ENCODE measurements at regions not wholly inside any gene's neighbourhood (a gene's known extent, or its start where the extent isn't known, plus 50 kb on each side); places are given as distances from the start of the nearest gene placed in this dataset.

DNA sequence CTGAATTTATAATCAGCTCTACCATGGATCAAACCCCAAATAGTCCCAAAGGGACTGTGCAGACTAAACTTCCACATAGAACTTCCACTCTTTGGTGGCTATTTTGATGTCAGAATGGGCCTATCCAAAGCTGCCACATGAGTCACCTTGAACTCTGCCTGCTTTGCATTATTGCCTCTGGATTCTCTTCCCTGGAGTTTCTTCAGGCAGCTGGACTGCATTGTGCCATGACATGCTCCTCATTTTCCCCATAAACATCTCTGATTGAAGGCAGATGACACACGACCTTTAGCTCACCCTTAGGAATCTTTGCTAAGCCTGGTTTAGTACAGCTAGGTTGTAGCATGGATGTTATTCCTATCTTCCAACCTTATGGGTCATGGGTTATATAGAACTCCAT is 251.7 kb downstream of the FZD1 start:
- no peak for DNase-seq (ENCODE audit: extremely low read depth, low read depth, low spot score)

DNA sequence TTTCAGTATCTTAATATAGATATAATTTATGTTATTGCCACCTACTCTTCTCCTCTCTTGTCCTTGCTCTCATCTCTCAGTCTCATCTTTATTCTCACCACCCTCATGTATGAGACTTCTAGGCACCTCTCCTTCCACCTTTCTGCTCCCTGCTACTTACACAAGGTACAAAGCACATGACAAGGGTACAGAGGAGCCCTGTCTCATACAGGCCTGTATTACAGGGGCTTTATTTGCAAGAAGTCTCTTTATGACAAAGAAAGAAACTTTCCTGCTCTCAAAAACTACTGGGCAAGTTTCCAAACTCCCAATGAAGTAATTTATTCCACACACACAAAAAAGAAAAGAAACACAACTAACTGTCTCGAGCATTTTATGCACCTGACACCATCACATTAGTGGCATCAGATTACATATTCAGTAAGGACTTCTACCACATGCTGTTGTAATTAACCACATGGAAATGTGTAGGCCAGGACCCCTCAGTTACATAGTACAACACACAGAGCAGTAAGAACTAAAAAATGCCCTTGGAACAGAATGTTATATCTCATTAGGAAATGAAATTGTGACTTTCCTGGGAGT is 253.1 kb downstream of the FZD1 start:
- DNase-seq (ENCODE audit: extremely low read depth, low read depth, low spot score): no peak

DNA sequence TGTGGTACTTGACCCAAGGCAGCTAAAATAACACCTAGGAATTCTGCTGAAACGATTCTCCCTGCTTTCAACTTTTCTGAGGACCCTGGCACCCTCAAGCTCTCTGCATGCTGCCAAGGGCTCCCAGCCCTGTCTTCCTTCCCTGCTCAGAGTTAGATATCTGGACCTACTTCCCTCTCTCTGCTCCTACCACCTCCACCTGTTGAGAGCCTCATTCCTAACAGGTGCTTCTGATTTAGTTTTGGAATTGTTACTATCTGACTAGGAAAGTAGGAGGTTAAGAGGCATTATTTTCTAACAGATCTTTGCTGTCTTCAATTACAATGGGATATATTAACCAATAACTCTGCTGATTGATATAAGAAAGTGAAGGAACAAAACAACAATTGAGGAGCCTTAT is 253.8 kb downstream of the FZD1 start:
- no peak for DNase-seq (ENCODE audit: extremely low read depth, low read depth, low spot score)

DNA sequence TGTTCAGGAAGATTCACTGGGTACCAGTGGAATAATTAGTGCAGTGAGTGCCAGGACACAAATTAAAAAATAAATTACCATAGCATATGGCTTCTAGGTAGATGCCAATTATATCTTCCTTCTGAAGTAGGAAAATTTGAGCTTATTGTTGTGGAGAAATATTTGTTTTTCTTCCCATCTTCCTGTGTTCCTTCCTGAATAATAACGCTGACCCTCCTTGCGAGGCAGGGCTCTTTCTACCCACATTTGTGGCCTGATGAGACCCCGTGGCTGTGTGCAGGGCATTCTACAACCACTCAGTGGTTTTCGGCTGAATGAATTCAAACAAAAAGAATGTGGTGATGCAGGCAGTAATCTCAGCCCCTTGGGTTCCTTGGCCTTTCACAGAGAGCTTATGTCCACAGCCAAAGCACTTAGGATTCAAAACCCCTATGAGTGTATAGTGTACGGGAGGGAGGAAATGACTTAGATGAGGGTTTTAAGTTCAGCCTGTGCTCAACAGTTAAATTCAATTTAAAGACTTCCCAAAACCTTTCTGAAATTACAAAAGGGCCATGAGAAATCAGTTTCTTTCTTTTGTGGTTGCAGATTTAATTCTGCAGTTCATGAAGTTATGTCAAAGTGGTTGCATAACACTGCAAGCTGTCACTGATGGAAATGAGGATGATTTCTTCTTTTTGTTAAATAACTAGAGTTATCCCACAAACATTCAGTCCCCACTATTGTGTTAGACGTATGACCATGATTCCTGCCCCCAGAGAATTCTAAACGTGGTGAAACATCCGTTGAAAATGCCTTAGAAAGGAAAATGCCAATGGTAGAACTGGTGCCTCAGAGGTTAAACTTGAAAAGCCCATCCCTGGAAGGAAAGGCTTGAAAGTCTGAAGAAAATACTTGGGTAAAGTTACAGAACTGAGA is 255.3 kb downstream of the FZD1 start:
- DNase-seq (ENCODE audit: extremely low read depth, low read depth, low spot score): no peak

DNA sequence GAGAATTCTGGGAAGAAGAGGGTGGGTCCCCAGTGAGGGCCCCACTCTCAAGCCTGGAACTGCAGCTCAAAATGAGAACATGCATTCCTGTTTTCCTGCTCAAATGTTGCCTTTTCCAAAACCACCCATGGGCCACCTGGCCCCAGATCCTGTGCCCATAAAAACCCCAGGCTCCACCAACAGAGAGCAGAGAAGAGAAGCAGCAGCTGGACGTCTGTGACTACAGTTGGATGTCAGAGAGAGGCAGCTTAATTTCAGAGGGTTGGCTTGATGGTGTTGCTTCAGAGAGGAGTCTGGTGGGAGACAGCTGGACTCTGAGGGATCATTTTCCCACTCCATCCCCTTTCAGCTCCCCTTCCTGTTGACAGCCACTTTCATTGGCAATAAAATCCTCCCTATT is 256.4 kb downstream of the FZD1 start:
- DNase-seq (ENCODE audit: extremely low read depth, low read depth, low spot score): no peak

DNA sequence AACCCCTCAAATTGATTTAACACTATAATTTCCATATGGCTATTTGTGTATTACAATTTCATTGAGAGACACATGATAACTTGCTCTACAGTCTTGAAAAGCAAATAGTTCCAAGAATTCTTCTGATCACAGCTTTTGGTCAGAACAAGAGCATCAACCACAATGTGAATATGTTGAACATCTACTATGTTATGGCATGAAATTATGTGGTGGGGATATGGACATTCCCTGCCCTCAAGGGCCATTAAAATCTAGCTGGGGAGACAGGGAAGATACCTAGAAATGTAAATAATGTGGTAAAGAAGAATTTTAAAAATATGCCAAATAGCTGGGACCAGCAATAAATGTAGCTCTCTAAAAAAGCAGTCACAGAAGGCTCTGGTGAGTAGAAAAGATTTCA is 262.2 kb downstream of the FZD1 start:
- no peak for DNase-seq (ENCODE audit: extremely low read depth, low read depth, low spot score)

DNA sequence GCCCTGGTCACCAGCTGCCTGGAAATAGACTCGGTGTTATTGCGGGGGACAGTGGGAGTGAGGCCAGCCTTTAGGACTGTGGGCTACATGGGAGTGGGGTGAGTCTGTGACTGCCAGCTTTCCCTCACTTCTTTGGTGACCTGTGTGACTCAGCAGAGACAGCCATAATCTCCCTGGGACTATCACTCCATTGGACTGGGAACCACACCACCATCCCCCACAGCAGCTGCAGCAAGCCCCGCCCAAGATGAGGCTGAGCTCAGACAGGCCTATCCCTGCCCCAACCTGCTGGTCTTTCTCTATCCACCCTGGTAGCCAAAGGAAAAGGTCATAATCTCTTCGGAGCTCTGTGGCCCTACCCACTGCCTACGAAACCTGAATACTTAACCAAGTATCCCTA is 263.2 kb downstream of the FZD1 start:
- no peak for DNase-seq (ENCODE audit: extremely low read depth, low read depth, low spot score)

DNA sequence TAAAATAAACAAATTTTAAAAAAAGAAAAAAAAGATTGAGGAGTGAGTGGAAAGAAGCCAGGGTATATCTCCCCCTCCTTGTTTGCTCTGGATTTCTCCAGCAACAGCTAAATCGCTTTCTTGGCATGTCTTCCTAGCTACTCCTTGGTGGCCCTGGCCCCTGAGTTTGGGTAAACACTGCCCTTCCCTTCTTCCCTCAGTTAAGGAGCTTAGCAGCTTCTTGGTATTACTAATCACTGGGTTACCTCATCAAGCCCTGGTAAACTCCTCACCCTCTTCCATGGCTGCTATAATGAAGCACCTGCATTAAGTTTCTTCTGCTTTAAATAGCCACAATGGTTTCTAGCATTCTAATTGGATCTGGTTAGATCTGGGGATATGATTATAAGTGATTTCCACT is 269.8 kb downstream of the FZD1 start:
- DNase-seq (ENCODE audit: extremely low read depth, low read depth, low spot score): no peak

DNA sequence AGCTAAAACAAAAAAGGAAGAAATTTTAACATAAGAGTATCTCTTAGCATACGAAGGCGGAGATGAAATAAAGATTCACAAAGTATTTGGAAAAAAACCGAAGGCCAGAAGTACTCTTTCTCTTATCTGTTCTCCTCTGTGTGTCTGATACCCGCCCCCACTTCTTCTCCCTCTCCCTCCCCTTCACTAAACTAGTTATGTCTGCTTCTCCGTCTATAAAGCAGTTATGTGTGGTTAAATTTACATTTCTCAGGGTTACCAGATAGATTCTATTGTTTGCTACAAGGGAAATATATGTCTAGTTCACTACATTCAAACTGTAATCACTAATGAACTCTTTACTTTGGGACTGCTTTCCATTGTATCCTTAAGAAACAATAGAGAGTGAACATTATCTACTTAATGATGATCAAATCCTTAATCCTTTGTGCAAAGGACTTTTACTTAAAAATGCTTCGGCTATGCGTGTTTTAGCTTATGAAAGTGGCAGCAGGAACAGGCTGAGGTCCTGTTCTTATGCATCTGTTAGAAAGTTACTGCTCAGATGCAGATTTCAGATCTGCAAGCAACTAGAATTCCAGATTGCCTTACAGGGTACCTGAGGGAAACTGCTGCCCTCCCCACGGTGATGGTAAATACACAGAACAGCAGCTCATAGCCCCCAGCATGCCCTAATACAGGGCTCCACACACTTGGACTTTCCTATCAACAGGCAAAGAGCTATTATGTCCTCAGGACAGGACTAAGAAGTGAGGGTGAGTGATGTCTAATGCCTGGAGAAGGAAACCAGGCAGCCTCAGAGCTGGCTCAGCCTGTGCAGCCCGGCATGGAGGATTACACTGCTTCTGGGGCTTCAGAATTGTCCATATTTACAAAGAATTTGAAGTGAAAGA is 273.3 kb downstream of the FZD1 start:
- DNase-seq (ENCODE audit: extremely low read depth, low read depth, low spot score): no peak

DNA sequence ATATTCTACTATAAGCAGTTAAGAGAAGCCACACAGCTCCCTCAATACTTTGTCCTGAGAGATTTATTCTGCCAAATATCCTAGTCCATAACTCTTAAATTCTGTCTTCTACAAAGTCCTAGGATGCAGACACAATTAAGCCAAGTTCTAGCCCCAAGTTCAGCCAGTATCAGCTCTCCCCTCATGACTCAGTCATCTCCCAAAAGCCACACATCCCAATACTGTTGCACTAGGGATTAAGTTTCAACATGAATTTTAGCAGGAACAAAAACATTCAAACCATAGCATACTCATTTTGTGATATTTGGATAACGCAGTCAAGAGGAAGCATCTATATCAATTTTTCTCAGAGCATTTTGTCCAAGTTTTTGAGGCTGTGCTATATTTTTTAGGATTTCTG is 277.4 kb downstream of the FZD1 start:
- no peak for DNase-seq (ENCODE audit: extremely low read depth, low read depth, low spot score)

DNA sequence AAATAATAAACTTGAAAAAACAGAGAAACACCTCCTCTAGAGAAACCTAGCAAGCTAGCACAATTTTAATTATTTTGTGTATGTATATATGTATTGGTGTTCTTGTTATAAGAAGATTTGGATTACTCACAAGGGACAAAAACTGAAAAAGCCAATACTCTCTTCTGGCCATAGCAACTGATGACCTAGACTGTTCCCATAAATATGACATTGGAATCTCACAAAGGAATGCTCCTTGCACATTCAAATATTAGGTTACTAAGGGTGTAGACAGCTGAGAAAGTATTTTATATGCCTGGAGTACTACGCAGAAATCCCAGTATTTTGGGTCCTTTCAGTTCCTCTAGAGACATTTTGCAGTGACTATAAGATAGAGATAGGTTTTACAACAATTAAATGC is 279.4 kb downstream of the FZD1 start:
- no peak for DNase-seq (ENCODE audit: extremely low read depth, low read depth, low spot score)

DNA sequence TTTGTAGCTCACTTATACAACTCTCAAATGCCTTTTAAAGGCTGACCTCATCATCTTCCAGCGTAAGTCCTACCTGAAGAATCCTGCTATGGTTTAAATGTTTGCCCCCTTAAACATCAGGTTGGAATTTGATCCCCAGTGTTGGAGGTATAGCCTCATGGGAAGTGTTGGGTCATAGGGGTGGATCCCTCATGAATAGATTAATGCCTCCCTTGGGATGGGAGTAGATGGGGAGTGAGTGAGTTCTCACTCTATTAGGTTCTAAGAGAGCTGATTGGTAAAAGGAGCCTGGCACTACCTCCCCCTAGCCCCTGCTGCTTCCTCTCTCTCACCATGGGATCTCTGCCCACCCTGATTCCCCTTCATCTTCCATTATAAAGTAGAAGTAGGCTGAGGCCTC is 285.6 kb downstream of the FZD1 start:
- DNase-seq (ENCODE audit: extremely low read depth, low read depth, low spot score): no peak

DNA sequence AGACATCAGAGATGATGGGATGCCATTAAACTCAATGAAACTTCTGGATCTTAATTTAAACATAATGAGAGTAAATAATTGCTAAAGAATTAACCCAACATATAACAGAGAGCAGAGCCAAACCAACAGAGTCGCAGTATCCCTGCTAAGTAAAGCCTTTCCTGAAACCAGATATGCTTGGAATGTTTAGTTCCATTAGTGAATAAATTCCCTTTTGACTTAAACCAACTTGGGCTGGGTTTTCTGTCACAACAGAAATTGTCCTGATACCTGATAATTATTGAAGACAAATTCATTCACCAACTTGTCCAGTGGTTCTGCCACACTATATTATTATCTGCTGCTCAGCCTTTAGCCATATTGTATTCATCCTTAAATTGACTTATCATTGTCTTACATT is 286.7 kb downstream of the FZD1 start:
- no peak for DNase-seq (ENCODE audit: extremely low read depth, low read depth, low spot score)

DNA sequence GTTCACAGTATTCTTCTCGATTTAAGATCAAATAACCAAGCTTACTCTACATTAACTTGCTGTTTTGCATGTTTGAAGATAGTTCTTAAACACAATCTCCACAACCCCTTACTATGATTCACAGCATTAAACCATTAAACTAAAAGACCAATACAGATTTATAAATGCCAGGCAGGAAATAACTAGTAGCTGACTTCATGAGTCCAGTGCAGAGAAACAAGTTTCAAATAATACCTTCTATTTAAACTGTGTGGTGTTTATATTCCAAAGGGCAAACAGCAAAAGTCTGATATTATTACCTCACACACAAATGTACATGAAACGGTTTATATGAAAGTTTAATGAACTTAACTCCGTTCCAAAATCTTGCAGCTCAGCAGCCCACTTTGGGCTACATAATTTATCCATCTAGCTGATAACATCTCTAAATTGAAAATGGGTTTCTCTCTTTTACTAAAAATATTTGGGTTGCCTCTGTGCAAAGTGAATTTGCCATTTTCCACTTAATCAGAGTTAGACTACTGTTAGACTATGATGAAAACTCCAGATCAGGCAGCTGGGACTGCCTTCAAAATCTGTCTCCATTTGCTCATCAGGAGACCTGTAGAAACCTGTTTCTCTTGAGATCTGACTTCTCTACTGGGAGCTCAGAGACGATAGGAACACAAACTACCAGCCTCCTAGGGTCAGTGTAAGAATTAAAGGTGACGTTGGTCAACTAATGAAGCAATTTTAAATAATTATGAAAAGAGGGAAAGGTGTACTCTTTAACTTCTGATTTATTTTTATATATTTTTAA is 287.3 kb downstream of the FZD1 start:
- DNase-seq (ENCODE audit: extremely low read depth, low read depth, low spot score): no peak

DNA sequence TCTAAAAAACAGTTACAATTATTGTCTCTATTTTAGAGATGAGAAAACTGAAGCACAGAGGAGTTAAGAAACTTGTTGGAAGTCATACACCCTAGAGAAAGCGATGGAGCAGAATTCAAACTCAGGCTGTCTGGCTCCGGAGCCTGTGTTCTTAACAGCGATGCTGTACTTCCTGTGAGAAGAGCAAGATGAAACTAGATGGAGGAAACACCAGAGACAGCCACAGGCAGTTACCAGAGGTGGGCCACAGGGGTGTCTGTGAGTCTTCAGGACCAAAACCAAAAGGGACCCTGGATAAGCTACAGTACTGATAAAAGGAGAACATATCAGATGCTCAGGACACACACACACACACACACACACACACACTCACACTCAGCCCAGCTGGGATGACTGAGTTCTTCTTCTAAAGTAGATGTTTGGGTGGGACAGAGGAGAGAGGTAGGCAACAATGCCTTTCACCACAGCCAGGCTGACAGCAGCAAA is 289.2 kb downstream of the FZD1 start:
- no peak for DNase-seq (ENCODE audit: extremely low read depth, low read depth, low spot score)

DNA sequence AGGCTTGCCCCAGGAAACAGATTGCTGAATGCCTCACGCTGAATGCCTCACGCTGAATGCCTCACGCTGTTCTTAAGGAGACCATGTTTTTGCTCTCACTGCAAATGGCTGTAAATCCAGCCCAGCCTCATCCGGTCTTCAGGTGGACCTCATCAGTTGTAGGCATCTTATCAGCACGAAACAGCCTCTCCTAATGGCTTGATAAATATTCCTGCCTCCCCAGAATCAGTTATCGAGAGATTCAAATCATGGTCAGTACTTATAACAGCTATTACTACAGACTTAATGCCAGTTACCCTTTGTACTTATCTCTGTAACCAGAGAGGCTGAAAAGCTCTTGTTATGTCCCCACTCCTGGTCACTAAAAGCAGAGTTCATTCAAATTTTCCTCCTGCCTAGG is 290.6 kb downstream of the FZD1 start:
- DNase-seq (ENCODE audit: extremely low read depth, low read depth, low spot score): no peak

DNA sequence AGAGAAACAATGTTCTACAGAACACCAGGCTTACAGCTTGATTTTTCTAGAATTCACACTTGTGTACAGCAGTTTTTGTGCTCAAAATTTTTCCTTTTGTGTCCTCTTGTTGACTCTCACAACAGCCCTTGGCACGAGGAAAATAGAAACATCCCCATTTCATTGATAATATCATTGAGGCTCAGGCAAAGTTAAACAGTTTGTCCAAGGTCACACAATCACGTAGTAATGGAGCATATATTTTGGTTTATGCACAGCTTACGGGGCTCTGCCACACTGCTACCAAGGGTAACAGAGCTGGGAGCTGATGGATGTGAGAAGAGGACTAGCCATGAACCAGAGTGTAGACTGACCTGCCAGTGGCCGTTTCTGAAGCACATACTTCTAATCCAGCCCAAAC is 292.0 kb downstream of the FZD1 start:
- no peak for DNase-seq (ENCODE audit: extremely low read depth, low read depth, low spot score)

DNA sequence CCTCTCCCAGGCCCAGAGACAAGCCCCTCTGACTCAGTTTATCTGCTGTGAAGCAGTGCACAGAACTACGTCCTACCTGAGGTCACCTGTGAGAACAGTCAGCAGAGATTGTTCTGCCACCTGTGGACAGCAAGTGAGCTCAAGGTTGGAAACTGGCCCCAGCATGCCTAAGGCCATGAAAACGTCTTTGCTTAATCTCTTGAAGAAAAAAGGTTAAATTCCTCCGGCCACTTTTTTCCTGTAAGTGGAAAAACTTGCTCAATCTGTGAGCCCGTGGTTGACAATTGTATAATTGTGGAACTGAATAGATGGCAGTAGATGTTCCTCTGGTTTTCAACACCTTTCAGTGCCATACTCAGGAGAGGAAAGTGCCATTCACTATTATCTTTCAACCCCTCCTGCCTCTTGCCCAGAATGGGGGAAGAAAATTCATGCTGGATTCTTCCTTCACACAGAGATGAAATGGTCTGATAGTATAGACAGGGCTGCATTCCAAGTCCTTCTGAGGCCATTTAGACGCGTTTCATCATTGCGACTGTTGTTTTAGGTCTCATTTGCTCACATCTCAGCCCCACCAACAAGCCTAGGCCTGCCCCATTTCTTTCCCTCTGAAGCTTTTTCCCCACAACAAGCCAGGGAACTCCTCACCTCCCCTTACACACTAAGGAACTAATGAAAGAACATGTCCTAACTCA is 292.9 kb downstream of the FZD1 start:
- no peak for DNase-seq (ENCODE audit: extremely low read depth, low read depth, low spot score)

DNA sequence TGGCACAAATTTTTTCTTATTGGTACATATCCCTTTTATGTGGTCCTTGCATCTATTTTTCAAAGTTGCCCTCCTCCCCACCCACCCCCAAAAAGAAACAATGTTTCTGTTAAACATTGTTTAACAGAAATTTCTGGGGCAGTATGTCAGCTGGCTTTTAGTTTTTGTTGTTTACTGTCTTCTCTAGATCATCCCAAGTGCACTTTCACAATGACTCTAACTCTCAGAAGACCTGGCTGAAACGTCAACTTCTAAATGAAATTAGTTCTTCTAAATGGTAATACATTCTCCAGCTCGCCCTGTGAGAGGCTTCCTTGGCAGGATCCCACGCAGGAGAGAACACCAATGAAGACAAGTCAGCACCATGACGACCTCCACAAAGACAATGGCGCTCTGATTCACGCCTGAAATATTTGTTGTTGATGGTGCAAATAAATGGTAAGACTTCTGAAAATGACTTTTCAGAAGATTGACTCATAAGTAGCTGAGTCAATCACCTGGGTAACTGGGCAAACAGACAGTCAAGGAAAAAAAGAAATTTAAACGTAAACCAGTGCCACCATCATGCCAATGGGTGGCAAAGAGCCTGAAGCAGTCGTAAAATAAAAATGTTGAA is 293.7 kb downstream of the FZD1 start:
- DNase-seq (ENCODE audit: extremely low read depth, low read depth, low spot score): peak; percentile 78

DNA sequence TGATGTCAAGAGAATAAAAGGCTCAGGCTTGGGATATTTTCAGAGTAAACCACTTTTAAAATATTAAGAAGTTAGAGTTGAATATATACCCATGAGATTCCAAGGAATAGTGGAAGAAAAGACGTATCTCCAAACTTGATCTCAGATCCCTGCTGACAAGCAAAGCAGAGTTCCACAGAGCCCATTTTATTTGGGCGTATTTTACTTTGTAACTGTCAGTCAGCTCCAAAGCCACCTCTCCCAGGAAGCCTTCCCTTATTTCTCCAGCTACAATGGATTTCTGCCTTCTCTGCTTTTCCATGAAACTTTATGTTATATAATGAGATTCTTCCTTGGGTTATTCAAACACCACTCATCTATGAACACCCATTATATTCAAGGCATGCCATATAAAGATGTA is 295.7 kb downstream of the FZD1 start:
- DNase-seq (ENCODE audit: extremely low read depth, low read depth, low spot score): no peak
